ENCODE measurements at regions not wholly inside any gene's neighbourhood (a gene's known extent, or its start where the extent isn't known, plus 50 kb on each side); places are given as distances from the start of the nearest gene placed in this dataset.

DNA sequence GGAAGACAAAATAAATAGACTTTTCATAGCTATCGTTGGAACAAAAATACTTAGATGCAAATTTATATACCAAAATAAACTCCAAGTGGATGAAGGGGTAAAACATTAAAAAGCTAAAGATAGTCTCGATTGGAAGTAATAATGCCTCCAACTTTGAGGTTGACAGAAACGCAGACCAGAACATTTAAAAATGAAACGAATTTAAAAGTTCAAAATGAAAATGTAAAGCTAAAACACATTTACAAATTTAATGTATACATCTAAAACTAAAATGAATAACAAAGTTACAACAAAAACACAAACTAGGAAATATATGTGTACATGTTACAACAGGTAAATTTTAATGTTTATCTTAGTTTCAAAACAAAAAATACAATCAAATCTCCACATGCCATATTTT is 107.5 kb upstream of the AKR1E2 start:
- no peak for TF ChIP-seq GATA2 (IDR thresholded peaks at IDR 0.05; ENCODE audit: low read depth, low read length)
- no peak for TF ChIP-seq GATA3 (IDR thresholded peaks at IDR 0.05; ENCODE audit: low read depth, low read length)

Data from SH-SY5Y (cell line).